ENCODE measurements at regions not wholly inside any gene's neighbourhood (a gene's known extent, or its start where the extent isn't known, plus 50 kb on each side); places are given as distances from the start of the nearest gene placed in this dataset.

- no peak overlapping the region for H2BK15ac ChIP-seq (ENCODE audit: low read depth, low read length)
- H3K4me3 Mint-ChIP-seq: no peak overlapping the region
Measured at GRCh38 chr11:70551351-70552166, 153.2 kb downstream of the CTTN start.

More at GRCh38 chr11:70551351-70552166, 153.2 kb downstream of the CTTN start:
- Mint-ChIP-seq H3K36me3 (ENCODE audit: insufficient read depth in 1 of 3, low read depth in 3 of 3) (no peaks in the 10 kb centered on the region), H3K9me3 (no peaks in the 10 kb centered on the region), H3K27me3 (ENCODE audit: low read depth) (no peaks in the 10 kb centered on the region; the same call in 1 of the 2 replicates), H3K27ac (no peak overlapping the region; a peak in 1 of 7 replicates), H3K4me1 (peaks cover 30 to 33% of the 10 kb centered on the region in 2 experiments)
- Histone ChIP-seq H4K5ac (ENCODE audit: insufficient read length, low read depth, low read length) (no peak overlapping the region), H3K14ac (ENCODE audit: insufficient read depth, low read length) (no peak overlapping the region; the same call in 1 of the 2 replicates), H4K8ac (replicated peaks; ENCODE audit: insufficient read length, low read depth, low read length) (no peak overlapping the region), H2AFZ (ENCODE audit: low read length) (no peak overlapping the region), H3K27me3 (ENCODE audit: insufficient read depth, low read length) (no peaks in the 10 kb centered on the region), H2BK20ac (ENCODE audit: low read depth, low read length, poor library complexity, severe bottlenecking) (no peak overlapping the region), H2BK12ac (ENCODE audit: insufficient read length, low read depth, low read length) (no peak overlapping the region), H2BK5ac (ENCODE audit: insufficient read length, low read length) (no peak overlapping the region), H4K20me1 (ENCODE audit: control insufficient read depth, insufficient read depth, insufficient read length) (no peaks in the 10 kb centered on the region), H3K23me2 (ENCODE audit: insufficient read length, low read depth, low read length, poor library complexity, severe bottlenecking) (no peaks in the 10 kb centered on the region), H3K4me2 (ENCODE audit: insufficient read depth, insufficient read length, low read length) (no peak overlapping the region), H3K9ac (ENCODE audit: extremely low read depth, insufficient read length, low read length) (no peak overlapping the region), H3K4me1 (ENCODE audit: insufficient read depth, low read length) (peaks cover 7% of the 10 kb centered on the region; the same call in 1 of the 2 replicates), H3K56ac (ENCODE audit: insufficient read length, low read depth, low read length) (no peak overlapping the region), H3K9me3 (ENCODE audit: control insufficient read depth, low read depth, low read length) (no peaks in the 10 kb centered on the region), H3K79me1 (ENCODE audit: insufficient read depth, low read depth, low read length, poor library complexity, severe bottlenecking) (no peaks in the 10 kb centered on the region), H3K27ac (ENCODE audit: insufficient read length, low read depth, low read length) (no peak overlapping the region), H2AK5ac (ENCODE audit: insufficient read length, low read length) (no peak overlapping the region), H3K18ac (ENCODE audit: insufficient read length, low read depth, low read length) (no peak overlapping the region), H4K91ac (ENCODE audit: insufficient read length, low read depth, low read length) (no peak overlapping the region), H2BK120ac (ENCODE audit: low read depth, low read length, poor library complexity, severe bottlenecking) (no peak overlapping the region), H3K4ac (ENCODE audit: low read depth, low read length) (no peak overlapping the region), H3T11ph (ENCODE audit: low read length) (no peak overlapping the region), H3K79me2 (ENCODE audit: insufficient read depth, low read length) (0 out of 2 replicates have a peak, but pooled peaks cover 2% of the 10 kb centered on the region), H3K23ac (ENCODE audit: insufficient read length, low read depth, low read length) (no peak overlapping the region)
- no peak for DNase-seq
- no CpG with 5 or more reads among the region's 23 CpGs for WGBS (ENCODE audit: extremely low coverage, insufficient read length, low lambda C conversion rate)
- TF ChIP-seq CTCF (conservative IDR thresholded peaks at IDR 0.05): no peak
